GM12878 (cell line): ENCODE measurements at regions not wholly inside any gene's neighbourhood (a gene's known extent, or its start where the extent isn't known, plus 50 kb on each side); places are given as distances from the start of the nearest gene placed in this dataset.
A peak's percentile ranks its signal among the peaks of the same experiment; 100 is the strongest.

Source experiments
- ATAC-seq: fragments of 200-7000 bp; cut with Tn5 transposase; 3 replicates; pipeline ENCODE4 v1.9.1; 2020; ENCODE audit warnings: mild to moderate bottlenecking, moderate library complexity
- BruUV-seq: library from RNA; stranded (reverse); fragments of 400-500 nt; replicated peaks from 2 replicates; lab custom pipeline; 2021; lab: Mats Ljungman, UMichigan
- CTCF ChIA-PET: fragments of 300-600 bp; sonication (Branson Sonifier 250); formaldehyde crosslinking; extraction: SDS; loops from one replicate; lab custom pipeline; 2021; ENCODE audit warnings: inconsistent platforms; lab: Yijun Ruan, JAX
- POLR2A ChIA-PET: fragments of 350-600 bp; formaldehyde crosslinking; extraction: SDS; loops from one replicate; lab custom pipeline; 2021; ENCODE audit warnings: inconsistent platforms; lab: Charles Lee
- RAD21 ChIA-PET: fragments of 300-600 bp; sonication (Branson Sonifier 250); formaldehyde crosslinking; loops from one replicate; lab custom pipeline; 2023; ENCODE audit warnings: antibody characterized with exemption; ENCODE audit not compliant: unreplicated experiment; lab: Charles Lee
- SMC1A ChIA-PET: fragments of 300-600 bp; sonication (Branson Sonifier 250); formaldehyde crosslinking; loops from one replicate; lab custom pipeline; 2023; ENCODE audit not compliant: unreplicated experiment, uncharacterized antibody; lab: Charles Lee
- DNase-seq: peaks from one replicate; pipeline ENCODE4 v3.0.0-alpha.2; 2011; ENCODE audit warnings: low read depth, low spot score
- FAIRE-seq: peaks from 3 replicates; lab custom pipeline; 2011; peaks lifted over from hg19 to GRCh38; lab: Jason Lieb, UNC
- H2AFZ ChIP-seq: 2 replicates; pipeline ENCODE4 v1.6.0; 2011; ENCODE audit warnings: low read depth, low read length, control low read depth; ENCODE audit not compliant: control insufficient read depth
- H3K27ac ChIP-seq: 2 replicates; pipeline ENCODE4 v1.5.1; 2011; ENCODE audit warnings: control low read depth; ENCODE audit not compliant: control insufficient read depth, insufficient read depth
- H3K27me3 ChIP-seq, 2 experiments: replicated peaks in 1 of 2; 2 replicates each; pipeline versions ENCODE4 v1.6.0 to v1.6.1; 2011; ENCODE audit warnings: low read length in 1 of 2; ENCODE audit not compliant: control insufficient read depth in 2 of 2, insufficient read depth in 2 of 2
- H3K36me3 ChIP-seq, 2 experiments: 2 replicates each; pipeline ENCODE4 v1.5.1; 2011; ENCODE audit warnings: low read length in 1 of 2; ENCODE audit not compliant: control insufficient read depth in 2 of 2, insufficient read depth in 2 of 2
- H3K4me1 ChIP-seq: 2 replicates; pipeline ENCODE4 v1.6.1; 2011; ENCODE audit warnings: mild to moderate bottlenecking, low read length, moderate library complexity, mixed read lengths; ENCODE audit not compliant: control insufficient read depth, insufficient read depth
- H3K4me2 ChIP-seq: 2 replicates; pipeline ENCODE4 v1.6.0; 2011; ENCODE audit warnings: control low read depth; ENCODE audit not compliant: control insufficient read depth, insufficient read depth
- H3K4me3 ChIP-seq: fragments of 200-600 bp; sonication (generic); 2 replicates; pipeline ENCODE4 v1.5.1; 2016
- H3K79me2 ChIP-seq: 2 replicates; pipeline ENCODE4 v1.6.0; 2011; ENCODE audit warnings: low read length; ENCODE audit not compliant: control insufficient read depth, insufficient read depth
- H3K9ac ChIP-seq: 2 replicates; pipeline ENCODE4 v1.8.0; 2011; ENCODE audit warnings: low read length, control low read depth, mixed read lengths; ENCODE audit not compliant: control insufficient read depth, insufficient read depth
- H3K9me3 ChIP-seq: replicated peaks from 3 replicates; pipeline ENCODE4 v1.5.1; 2011; ENCODE audit warnings: mild to moderate bottlenecking, low read length; ENCODE audit not compliant: control insufficient read depth, insufficient read depth
- H4K20me1 ChIP-seq: 2 replicates; pipeline ENCODE4 v1.6.0; 2011; ENCODE audit not compliant: control insufficient read depth, insufficient read depth
- SMAD5 ChIP-seq: IDR thresholded peaks from 2 replicates; pipeline ENCODE4 v1.6.1; 2016; ENCODE audit warnings: antibody characterized with exemption, low read depth
- WGBS: methylation state at CpG from one replicate; pipeline ENCODE4 v1.1.6; 2016; ENCODE audit warnings: low lambda C conversion rate; ENCODE audit not compliant: insufficient replicate concordance, insufficient coverage; ENCODE audit errors: missing lambda C conversion rate; 5-methylcytosine and 5-hydroxymethylcytosine counted together
- in situ Hi-C: fragments of 300-500 bp; cut with MboI; formaldehyde crosslinking; loops from 9 replicates; pipeline ENCODE4 v1.14.3; 2018; ENCODE audit warnings: mixed read lengths
- intact Hi-C: fragments of 100-400 bp; cut with micrococcal nuclease; formaldehyde crosslinking; loops from one replicate; pipeline ENCODE4 v1.14.2; 2022; ENCODE audit not compliant: unreplicated experiment
- TF ChIP-seq, protein P1 (sequence below), 3 experiments: IDR thresholded peaks in 2 of 3; conservative IDR thresholded peaks in 1 of 3; 2 replicates each; pipeline ENCODE4 v1.5.1; 2011; ENCODE audit warnings: low read depth in 3 of 3, low read length in 3 of 3, mild to moderate bottlenecking in 3 of 3, control low read depth in 2 of 3, moderate library complexity in 2 of 3, inconsistent platforms in 1 of 3, mixed read lengths in 1 of 3; ENCODE audit not compliant: control insufficient read depth in 2 of 3, insufficient read depth in 1 of 3; ENCODE audit errors: extremely low read depth in 1 of 3
- TF ChIP-seq, protein P2 (sequence below): fragments of 450-650 bp; IDR thresholded peaks from 2 replicates; pipeline ENCODE4 v1.6.1; 2017; ENCODE audit warnings: mild to moderate bottlenecking

DNA sequence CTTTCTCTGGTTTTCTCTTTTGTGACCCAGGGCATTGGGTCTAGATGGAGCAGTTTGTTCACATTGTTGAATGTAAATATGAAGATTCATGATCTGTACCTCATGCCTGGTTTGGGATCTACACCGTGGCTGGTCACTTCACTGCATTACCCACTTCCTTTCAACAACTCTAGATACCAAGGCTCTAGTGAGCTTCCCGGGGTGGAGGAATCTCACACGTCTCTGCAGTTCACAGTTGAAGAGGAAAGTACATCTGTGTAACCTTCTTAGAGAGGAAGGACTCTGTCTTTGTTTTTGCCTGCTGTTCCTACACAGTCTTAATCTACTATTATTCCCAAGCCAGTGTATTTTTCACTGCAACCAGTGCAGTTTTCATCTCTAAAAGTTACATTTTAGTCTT, 574.8 kb downstream of the MBD2 start:
- 12% methylated on average over 3 of the region's 3 CpGs for WGBS
- no peaks in the 10 kb centered on the region for H3K27me3 ChIP-seq
- ATAC-seq (no peak), DNase-seq (no peak), FAIRE-seq (peak; percentile 18)
- no TSS peak for BruUV-seq
- H3K9ac ChIP-seq: no peak overlapping the region
- H2AFZ ChIP-seq: no peak overlapping the region
- H3K4me3 ChIP-seq: no peak overlapping the region
- RAD21 ChIA-PET: no interaction called here
- in situ Hi-C loops (no loop called here), intact Hi-C loops (no loop called here)
- H4K20me1 ChIP-seq: no peaks in the 10 kb centered on the region
- H3K4me2 ChIP-seq: no peak overlapping the region
- no peaks in the 10 kb centered on the region for H3K36me3 ChIP-seq
- H3K4me1 ChIP-seq: no peaks in the 10 kb centered on the region
- TF ChIP-seq SMAD5: no peak
- TF ChIP-seq, protein P1, sequence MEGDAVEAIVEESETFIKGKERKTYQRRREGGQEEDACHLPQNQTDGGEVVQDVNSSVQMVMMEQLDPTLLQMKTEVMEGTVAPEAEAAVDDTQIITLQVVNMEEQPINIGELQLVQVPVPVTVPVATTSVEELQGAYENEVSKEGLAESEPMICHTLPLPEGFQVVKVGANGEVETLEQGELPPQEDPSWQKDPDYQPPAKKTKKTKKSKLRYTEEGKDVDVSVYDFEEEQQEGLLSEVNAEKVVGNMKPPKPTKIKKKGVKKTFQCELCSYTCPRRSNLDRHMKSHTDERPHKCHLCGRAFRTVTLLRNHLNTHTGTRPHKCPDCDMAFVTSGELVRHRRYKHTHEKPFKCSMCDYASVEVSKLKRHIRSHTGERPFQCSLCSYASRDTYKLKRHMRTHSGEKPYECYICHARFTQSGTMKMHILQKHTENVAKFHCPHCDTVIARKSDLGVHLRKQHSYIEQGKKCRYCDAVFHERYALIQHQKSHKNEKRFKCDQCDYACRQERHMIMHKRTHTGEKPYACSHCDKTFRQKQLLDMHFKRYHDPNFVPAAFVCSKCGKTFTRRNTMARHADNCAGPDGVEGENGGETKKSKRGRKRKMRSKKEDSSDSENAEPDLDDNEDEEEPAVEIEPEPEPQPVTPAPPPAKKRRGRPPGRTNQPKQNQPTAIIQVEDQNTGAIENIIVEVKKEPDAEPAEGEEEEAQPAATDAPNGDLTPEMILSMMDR (IDR thresholded peaks at IDR 0.05 in 2 of 3, conservative IDR thresholded peaks at IDR 0.05 in 1 of 3; ENCODE audit: control insufficient read depth in 2 of 3, extremely low read depth in 1 of 3, insufficient read depth in 1 of 3, low read depth in 3 of 3, low read length in 3 of 3): no peak
- TF ChIP-seq, protein P2, sequence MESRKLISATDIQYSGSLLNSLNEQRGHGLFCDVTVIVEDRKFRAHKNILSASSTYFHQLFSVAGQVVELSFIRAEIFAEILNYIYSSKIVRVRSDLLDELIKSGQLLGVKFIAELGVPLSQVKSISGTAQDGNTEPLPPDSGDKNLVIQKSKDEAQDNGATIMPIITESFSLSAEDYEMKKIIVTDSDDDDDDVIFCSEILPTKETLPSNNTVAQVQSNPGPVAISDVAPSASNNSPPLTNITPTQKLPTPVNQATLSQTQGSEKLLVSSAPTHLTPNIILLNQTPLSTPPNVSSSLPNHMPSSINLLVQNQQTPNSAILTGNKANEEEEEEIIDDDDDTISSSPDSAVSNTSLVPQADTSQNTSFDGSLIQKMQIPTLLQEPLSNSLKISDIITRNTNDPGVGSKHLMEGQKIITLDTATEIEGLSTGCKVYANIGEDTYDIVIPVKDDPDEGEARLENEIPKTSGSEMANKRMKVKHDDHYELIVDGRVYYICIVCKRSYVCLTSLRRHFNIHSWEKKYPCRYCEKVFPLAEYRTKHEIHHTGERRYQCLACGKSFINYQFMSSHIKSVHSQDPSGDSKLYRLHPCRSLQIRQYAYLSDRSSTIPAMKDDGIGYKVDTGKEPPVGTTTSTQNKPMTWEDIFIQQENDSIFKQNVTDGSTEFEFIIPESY: no peak
- TF ChIP-seq, all 136 proteins: peak for 0
- Histone ChIP-seq H3K79me2 (no peaks in the 10 kb centered on the region), H3K27ac (no peak overlapping the region), H3K9me3 (no peaks in the 10 kb centered on the region)
- ChIA-PET SMC1A (no interaction called here), POLR2A (no interaction called here), CTCF (no interaction called here)
